ENCODE measurements at regions not wholly inside any gene's neighbourhood (a gene's known extent, or its start where the extent isn't known, plus 50 kb on each side); places are given as distances from the start of the nearest gene placed in this dataset.
"Not testable (repeated sequence)": the region's sequence is repeated elsewhere in the genome, so short reads cannot be mapped to it uniquely, and the experiment has no call there.

DNA sequence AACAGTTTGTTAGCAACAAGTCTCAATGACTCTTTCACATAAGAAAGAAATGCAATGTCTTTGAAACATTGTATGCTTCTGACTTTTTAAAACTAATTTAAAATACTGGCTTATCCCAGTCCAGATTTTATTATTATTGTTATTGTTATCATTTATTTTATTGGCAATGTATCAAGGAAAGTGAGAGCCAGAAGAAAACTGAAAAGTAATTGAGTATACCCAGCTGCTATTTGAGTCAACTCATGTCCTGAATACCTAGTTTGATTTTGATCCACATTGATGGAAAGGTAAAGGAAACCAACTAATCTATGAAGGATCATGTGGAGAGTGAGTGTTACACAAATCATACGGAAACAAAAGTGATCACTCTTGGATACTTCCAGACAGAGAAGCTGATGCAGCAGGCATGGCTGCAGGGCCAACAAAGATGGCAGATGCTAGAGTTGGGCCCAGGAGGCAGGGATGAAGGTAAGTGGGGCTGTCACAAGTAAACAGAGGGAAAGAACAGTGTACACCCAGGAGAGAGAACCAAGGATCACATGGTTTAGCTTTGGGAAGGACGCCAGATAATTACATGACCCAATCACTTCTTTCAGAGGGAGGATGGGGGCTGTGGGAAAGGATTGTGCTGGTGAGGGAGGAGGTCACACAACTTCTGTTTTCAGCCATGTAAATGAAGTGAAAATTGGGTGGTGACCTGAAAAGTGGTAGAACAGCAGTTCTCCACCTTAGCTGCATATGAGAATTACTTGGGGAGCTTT lies 179.2 kb upstream of the NAMPT start:
- DNase-seq (ENCODE audit: low spot score) = no peak

GRCh38 chr7:106462914-106463482 lies 178.2 kb upstream of the NAMPT start:
- no peak for DNase-seq (ENCODE audit: low spot score)
- in situ Hi-C loops (cut with HindIII; ENCODE audit: low sequenced_read_pairs) = no loop called here

More for the DNA sequence above, 179.2 kb upstream of the NAMPT start:
- in situ Hi-C loops (cut with HindIII; ENCODE audit: low sequenced_read_pairs) = no loop called here

DNA sequence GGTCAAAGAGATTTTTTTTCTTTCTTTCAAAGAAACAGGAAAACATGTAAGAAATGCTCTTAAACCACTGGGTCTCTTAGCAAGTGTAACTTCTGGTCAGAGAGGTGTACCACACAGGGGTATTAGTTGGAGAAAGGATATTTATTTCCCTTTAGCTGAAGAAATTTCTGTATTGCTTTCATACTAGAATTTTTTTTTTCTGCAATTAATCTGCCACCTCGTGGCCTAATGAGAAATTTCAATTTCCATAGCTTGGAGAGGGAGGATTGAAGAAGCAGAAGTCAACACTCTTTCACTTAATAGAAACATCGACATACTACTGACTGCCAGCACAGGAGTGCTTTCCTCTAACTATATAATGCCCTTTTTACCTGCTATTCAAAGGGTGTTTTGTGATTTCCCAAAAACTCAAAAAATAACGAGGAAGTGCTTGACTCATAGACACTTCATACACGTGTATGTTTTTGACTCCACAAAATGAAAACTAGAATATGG lies 177.6 kb upstream of the NAMPT start:
- peak; percentile 52 for DNase-seq (ENCODE audit: low spot score)
- in situ Hi-C loops (cut with HindIII; ENCODE audit: low sequenced_read_pairs) = no loop called here

- in situ Hi-C loops (cut with HindIII; ENCODE audit: low sequenced_read_pairs) = no loop called here
Measured at GRCh38 chr7:106460792-106461254, 176.0 kb upstream of the NAMPT start.

DNA sequence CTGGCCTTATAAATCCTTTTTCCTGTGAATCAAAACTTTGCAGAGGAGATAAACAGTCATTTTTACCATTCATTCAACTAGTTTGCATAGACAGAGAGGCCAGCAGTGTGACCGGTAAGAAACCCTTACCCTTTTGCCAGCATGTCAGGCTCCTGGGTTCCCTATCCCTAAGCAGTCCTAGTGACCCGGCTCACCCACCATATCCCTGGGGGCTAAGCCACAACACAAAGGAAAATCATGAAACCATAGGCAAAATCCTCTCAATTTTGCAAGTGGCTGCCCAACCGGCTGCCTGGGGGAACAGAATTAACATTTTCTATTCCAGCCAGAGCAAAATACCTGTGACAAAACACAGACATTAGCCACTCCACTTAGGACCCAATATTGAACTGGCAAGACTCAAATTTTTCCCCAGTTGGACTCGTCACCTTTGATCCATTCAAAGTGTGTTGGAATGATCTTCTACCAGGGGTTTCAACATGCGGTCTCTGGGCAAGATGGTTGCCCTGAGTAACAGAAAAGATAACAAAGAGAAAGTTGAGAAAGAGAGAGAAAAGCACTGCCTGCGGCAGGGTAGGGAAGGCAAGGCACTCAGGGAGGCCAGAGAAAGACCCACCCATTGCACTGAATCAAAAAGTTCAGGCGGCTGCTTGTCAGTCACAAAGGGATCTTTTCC lies 174.8 kb upstream of the NAMPT start:
- in situ Hi-C loops (cut with HindIII; ENCODE audit: low sequenced_read_pairs) = no loop called here
- no peak for DNase-seq (ENCODE audit: low spot score)

More at GRCh38 chr7:106460792-106461254, 176.0 kb upstream of the NAMPT start:
- DNase-seq (ENCODE audit: low spot score) = no peak

DNA sequence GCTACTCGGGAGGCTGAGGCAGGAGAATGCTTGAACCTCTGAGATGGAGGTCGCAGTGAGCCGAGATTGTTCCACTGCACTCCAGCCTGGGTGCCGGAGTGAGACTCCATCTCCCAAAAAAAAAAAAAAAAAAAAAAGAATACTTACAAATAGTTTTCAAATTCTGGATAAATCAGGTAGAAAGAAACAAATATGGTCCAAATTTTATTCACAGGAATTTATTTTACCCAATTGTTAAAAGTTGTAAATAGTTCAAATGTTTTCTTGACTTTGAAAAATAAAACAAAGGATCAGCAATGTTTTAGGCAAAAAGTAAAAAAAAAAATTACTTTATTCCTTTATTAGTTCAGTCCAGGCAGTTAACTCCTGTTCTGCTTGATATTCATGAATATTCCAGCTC lies 172.9 kb upstream of the NAMPT start:
- in situ Hi-C loops (cut with HindIII; ENCODE audit: low sequenced_read_pairs) = no loop called here
- no peak for DNase-seq (ENCODE audit: low spot score)

- in situ Hi-C loops (cut with HindIII; ENCODE audit: low sequenced_read_pairs) = no loop called here
- no peak for DNase-seq (ENCODE audit: low spot score)
Measured at GRCh38 chr7:106456329-106456728, 171.5 kb upstream of the NAMPT start.

DNA sequence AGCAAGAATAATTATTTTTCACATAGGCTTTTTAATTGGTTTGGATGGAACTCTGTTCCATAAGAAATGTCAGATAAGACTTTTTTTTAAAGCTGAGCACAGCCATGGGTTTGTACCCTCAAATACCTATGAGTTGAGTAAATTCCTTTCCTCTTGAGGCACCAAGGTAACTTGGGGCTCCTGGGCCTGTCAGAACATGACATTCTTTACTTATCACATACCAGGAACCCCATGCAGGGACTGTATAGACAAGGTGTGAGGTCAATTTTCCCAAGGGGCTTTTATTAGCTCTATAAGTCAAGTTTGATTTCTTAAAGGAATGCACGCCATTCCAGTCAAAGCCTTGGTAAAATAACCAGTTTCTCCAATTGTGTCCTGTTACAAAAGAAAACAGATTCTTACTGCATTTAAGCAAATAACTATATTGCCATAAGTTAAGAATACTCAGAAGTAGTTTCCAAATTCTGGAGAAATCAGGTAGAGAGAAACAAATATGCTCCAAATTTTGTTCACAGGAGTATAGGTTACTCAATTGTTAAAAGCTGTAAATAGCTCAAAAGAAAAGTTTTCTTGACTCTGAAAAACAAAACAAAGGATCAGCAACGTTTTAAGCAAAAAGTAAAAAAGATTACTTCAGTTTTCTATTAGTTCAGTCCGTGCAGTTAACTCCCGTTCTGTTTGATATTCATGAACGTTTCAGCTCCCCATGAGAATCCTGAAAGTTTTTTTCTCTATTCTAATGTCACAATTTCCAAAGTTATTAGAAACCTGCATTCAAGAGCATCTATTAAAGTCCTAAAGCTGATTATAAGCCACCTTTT lies 167.5 kb upstream of the NAMPT start:
- no peak for DNase-seq (ENCODE audit: low spot score)
- in situ Hi-C loops (cut with HindIII; ENCODE audit: low sequenced_read_pairs) = no loop called here

DNA sequence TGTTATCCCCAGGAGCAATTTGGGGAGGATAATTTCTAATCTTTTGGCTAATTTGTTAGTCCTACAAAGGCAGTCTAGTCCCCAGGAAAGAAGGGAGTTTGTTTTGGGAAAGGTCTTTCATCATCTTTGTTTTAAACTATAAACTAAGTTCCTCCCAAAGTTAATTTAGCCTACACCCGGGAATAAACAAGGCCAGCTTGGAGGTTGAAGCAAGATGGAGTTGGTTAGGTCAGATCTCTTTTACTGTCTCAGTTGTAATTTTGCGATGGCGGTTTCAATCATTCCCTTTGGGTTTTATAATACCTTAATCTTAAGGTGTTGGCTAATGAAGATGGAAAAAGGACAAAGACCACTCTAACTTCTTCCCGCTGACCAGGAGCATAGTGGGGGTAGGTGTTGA lies 166.4 kb upstream of the NAMPT start:
- in situ Hi-C loops (cut with HindIII; ENCODE audit: low sequenced_read_pairs) = no loop called here

GRCh38 chr7:106450716-106451115 lies 165.9 kb upstream of the NAMPT start:
- no peak for DNase-seq (ENCODE audit: low spot score)
- in situ Hi-C loops (cut with HindIII; ENCODE audit: low sequenced_read_pairs) = no loop called here

More for the DNA sequence above, 166.4 kb upstream of the NAMPT start:
- no peak for DNase-seq (ENCODE audit: low spot score)

DNA sequence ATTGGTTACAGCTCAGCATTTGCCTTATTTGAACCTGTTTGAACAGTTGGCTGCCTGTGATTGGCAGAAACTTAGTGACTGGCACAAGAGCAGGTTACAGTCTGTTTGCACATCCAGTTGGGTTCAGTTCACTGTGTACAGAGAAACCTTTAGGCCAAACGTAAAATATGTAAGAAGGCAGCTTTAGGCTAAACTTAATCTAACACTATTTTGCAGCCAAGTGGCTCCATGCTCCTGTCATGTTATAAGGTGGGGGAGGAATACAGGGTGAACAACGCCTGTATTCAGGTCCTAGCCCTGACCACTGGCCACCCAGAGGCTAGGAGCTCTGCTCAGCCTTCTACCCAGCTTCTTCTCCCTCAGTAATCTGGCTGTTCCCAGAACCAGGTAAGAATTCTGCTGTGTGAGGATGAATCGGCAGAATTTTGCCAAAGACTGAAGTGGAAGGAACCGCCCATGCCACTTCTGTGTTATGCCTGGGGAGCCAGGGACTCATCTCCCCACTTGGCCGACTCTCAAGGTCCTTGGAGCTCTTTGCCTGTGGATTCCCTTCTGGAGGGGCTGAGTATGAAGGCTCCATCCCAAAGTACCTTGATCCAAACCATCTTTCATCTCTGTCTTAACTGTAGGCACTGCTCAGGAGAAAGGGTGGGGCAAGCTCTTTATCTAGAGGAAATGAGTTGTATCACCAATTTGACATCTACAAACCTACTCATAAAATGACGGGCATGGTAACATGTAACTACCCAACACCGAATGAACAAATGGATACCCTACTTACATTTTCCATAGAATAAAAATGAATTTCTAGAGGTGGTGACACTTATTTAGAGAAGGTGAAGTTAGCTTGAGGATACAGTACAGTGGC lies 164.4 kb upstream of the NAMPT start:
- in situ Hi-C loops (cut with HindIII; ENCODE audit: low sequenced_read_pairs) = no loop called here
- no peak for DNase-seq (ENCODE audit: low spot score)

DNA sequence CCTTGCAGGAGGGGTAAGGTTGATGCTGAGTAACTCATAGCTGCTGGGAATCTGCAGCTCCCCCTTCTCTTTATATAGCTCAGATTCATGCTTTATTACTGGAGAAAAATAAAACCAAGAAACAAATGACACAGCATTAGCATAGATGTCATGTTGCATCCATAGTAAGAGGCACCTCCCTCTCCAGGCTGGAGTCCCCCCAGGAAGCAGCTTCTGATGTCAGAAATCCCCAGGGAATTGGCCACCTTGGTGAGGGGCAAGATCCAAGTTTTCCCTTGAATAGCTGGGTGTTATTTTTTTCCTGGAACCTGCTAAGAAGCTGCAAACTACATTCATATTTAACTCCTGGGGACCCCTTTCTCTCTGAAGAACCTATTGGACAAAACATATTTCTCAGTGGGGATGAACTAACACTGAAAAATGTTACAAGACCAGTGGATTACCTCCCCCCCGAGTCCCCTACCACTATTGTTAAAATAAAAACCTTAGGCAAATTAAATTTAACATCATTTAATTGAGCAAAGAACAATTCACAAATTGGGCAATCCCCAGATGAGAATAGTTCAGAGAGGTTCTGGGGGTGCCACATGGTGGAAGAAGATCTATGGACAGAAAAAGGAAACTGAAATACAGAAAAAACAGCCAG lies 163.7 kb upstream of the NAMPT start:
- in situ Hi-C loops (cut with HindIII; ENCODE audit: low sequenced_read_pairs) = no loop called here

DNA sequence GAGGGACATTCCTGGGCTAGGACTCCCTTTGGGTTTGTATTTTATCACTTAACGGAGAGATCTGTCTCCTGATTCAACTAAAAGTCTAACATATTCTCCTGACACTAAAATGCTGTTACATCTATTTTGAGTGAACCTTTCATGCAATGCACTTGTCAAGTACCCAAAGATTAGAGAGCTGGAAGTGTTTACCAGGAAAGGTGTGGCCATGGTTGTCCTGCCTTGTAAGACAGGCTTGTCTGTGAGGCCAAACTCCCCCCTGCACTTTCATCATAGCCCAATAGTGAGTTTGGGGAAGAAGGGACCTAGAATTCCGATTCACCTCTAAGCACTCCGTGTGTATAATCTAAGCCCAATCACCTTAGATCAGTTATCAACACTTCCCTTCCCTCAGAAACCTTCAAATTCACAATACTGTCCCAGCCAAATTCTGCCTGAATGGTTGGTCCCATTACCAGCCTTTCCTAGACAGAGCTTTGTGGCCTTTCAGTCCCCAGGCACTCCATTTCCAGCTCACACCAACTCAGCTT lies 162.6 kb upstream of the NAMPT start:
- in situ Hi-C loops (cut with HindIII; ENCODE audit: low sequenced_read_pairs) = no loop called here

More for the DNA sequence above, 163.7 kb upstream of the NAMPT start:
- DNase-seq (ENCODE audit: low spot score) = no peak

DNA sequence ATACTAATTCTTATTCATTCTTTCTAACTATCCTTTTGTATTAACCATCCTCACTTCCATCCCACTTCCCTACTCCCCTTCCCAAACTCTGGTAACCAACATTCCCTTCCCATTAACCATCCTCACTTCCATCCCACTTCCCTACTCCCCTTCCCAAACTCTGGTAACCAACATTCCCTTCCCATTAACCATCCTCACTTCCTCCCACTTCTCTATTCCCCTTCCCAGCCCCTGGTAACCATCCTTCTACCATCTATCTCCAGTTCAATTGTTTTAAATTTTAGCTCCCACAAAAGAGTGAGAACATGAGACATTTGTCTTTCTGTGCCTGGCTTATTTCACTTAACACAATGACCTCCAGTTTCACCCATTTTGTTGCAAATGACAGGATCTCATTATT lies 160.6 kb upstream of the NAMPT start:
- DNase-seq (ENCODE audit: low spot score); in situ Hi-C loops (cut with HindIII; ENCODE audit: low sequenced_read_pairs): not testable (repeated sequence)

More for the DNA sequence above, 162.6 kb upstream of the NAMPT start:
- no peak for DNase-seq (ENCODE audit: low spot score)

DNA sequence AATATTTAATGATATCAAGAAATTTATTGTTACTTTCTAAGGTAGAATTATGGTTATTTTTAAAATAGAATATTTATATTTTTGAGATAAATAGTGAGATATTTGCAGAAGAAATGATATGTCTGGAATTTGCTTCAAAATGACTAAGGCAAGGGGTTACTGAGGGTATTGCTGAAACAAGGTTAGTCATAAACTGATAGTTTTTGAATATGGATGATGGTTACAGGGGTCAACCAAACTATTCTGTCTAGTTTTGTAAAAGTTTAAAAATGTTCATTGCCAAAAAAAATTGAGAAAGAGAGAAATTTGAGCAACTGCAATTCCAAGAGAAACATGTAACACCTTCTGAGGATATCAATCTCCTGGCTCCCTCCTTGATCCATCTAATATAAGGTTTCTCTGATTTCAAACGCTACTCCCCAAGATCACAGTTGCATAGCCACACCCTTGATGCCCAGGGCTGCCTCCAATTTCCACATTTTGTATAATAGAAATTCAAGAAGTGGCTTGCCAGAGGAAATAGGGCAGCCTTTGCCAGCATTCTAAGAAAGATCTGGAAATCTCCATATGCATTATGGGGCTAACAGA lies 159.4 kb upstream of the NAMPT start:
- in situ Hi-C loops (cut with HindIII; ENCODE audit: low sequenced_read_pairs) = no loop called here
- no peak for DNase-seq (ENCODE audit: low spot score)

- in situ Hi-C loops (cut with HindIII; ENCODE audit: low sequenced_read_pairs) = no loop called here
- no peak for DNase-seq (ENCODE audit: low spot score)
Measured at GRCh38 chr7:106443156-106443555, 158.4 kb upstream of the NAMPT start.

DNA sequence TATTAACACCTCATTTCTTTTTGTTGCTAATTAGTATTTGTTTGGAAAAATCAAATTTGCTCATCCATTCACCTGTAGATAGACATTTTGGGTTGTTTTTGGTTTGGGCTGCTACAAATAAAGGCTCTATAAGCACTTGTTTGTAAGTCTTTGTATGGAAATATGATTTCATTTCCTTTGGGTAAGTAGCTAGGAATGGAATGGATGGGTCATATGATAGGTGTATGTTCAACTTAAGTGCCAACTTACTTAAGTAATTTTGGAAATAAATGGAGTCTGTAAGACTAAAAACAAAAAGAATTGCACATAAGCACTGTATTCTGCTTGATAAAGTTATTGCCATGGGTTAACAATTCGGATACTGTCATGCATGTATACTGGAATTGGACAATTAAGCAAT lies 157.7 kb upstream of the NAMPT start:
- in situ Hi-C loops (cut with HindIII; ENCODE audit: low sequenced_read_pairs) = no loop called here
- no peak for DNase-seq (ENCODE audit: low spot score)

Measured in G401 (cell line).